H1 (cell line): ENCODE measurements at regions not wholly inside any gene's neighbourhood (a gene's known extent, or its start where the extent isn't known, plus 50 kb on each side); places are given as distances from the start of the nearest gene placed in this dataset.

Experiments used
- CTCF ChIA-PET: fragments of 300-600 bp; sonication (Branson Sonifier 250); formaldehyde crosslinking; loops from one replicate; lab custom pipeline; 2021; ENCODE audit not compliant: partially characterized antibody; lab: Charles Lee
- POLR2A ChIA-PET: fragments of 300-600 bp; sonication (Branson Sonifier 250); formaldehyde crosslinking; loops from one replicate; lab custom pipeline; 2021; ENCODE audit warnings: inconsistent platforms; ENCODE audit not compliant: partially characterized antibody; lab: Charles Lee
- DNase-seq, 2 experiments: peaks; one replicate each; pipeline versions ENCODE4 v3.0.0 to v3.0.0-alpha.2; 2010 to 2022; ENCODE audit warnings: low spot score in 2 of 2, low read depth in 1 of 2, mixed read lengths in 1 of 2
- FAIRE-seq: peaks from 2 replicates; lab custom pipeline; 2011; peaks lifted over from hg19 to GRCh38; lab: Jason Lieb, UNC
- H2AFZ ChIP-seq: 2 replicates; pipeline ENCODE4 v1.8.1; 2012; ENCODE audit warnings: low read length, inconsistent platforms
- H2AK5ac ChIP-seq: 2 replicates; pipeline ENCODE4 v1.6.1; 2013; ENCODE audit warnings: low read depth, low read length
- H2BK120ac ChIP-seq: replicated peaks from 2 replicates; pipeline ENCODE3; 2013; ENCODE audit warnings: low read depth, low read length, inconsistent platforms
- H2BK12ac ChIP-seq: 2 replicates; pipeline ENCODE4 v1.6.1; 2013; ENCODE audit warnings: low read depth, low read length
- H2BK15ac ChIP-seq: 2 replicates; pipeline ENCODE4 v1.6.1; 2013; ENCODE audit warnings: low read length
- H2BK20ac ChIP-seq: 2 replicates; pipeline ENCODE4 v1.6.1; 2013; ENCODE audit warnings: low read length
- H2BK5ac ChIP-seq: 2 replicates; pipeline ENCODE4 v1.6.1; 2013; ENCODE audit warnings: low read depth, low read length
- H3K14ac ChIP-seq: 2 replicates; pipeline ENCODE4 v1.6.1; 2013; ENCODE audit warnings: inconsistent platforms; ENCODE audit not compliant: insufficient read length
- H3K18ac ChIP-seq: 2 replicates; pipeline ENCODE4 v1.6.1; 2013; ENCODE audit warnings: low read length; ENCODE audit errors: extremely low read depth
- H3K23ac ChIP-seq: 2 replicates; pipeline ENCODE4 v1.6.1; 2013; ENCODE audit warnings: inconsistent platforms; ENCODE audit not compliant: insufficient read length
- H3K23me2 ChIP-seq: 2 replicates; pipeline ENCODE4 v1.6.1; 2013; ENCODE audit warnings: low read depth, low read length
- H3K27ac ChIP-seq: 2 replicates; pipeline ENCODE4 v1.6.1; 2011; ENCODE audit warnings: low read depth, low read length, inconsistent platforms
- H3K27me3 ChIP-seq, 4 experiments: replicated peaks in 1 of 4; 1 replicate in 1 of 4; 2 replicates in 3 of 4; pipeline versions ENCODE4 v1.6.1 to v1.8.1; 2011 to 2013; ENCODE audit warnings: low read length in 3 of 4, mild to moderate bottlenecking in 3 of 4, inconsistent platforms in 2 of 4, mixed read lengths in 2 of 4, moderate library complexity in 1 of 4; ENCODE audit not compliant: control insufficient read depth in 3 of 4, insufficient read depth in 3 of 4; ENCODE audit errors: extremely low read depth in 1 of 4
- H3K36me3 ChIP-seq, 4 experiments: 2 replicates each; pipeline versions ENCODE4 v1.6.1 to v1.8.1; 2011 to 2013; ENCODE audit warnings: mild to moderate bottlenecking in 4 of 4, low read length in 3 of 4, moderate library complexity in 2 of 4, control low read depth in 1 of 4, inconsistent platforms in 1 of 4; ENCODE audit not compliant: insufficient read depth in 4 of 4, control insufficient read depth in 2 of 4
- H3K4ac ChIP-seq: replicated peaks from 2 replicates; pipeline ENCODE3; 2013; ENCODE audit warnings: low read length, low read depth, mixed read lengths, inconsistent platforms; ENCODE audit not compliant: insufficient read length
- H3K4me1 ChIP-seq, 4 experiments: replicated peaks in 1 of 4; 1 replicate in 1 of 4; 2 replicates in 3 of 4; pipeline versions ENCODE4 v1.6.1 to v1.8.1; 2011 to 2013; ENCODE audit warnings: low read length in 3 of 4, inconsistent platforms in 2 of 4, mixed read lengths in 1 of 4; ENCODE audit not compliant: insufficient read depth in 4 of 4, control insufficient read depth in 3 of 4
- H3K4me2 ChIP-seq, 2 experiments: 2 replicates each; pipeline versions ENCODE4 v1.6.1 to v1.8.1; 2011 to 2013; ENCODE audit warnings: low read depth in 2 of 2, low read length in 2 of 2, control low read depth in 1 of 2, inconsistent platforms in 1 of 2, mild to moderate bottlenecking in 1 of 2; ENCODE audit not compliant: insufficient read depth in 1 of 2
- H3K4me3 ChIP-seq, 4 experiments: fragments of 200-600, 300-600 bp in 1 of 4; sonication (generic), shearing (Covaris generic), sonication (Bioruptor Twin) in 1 of 4; 2 replicates each; pipeline versions ENCODE4 v1.5.1 to v1.8.1; 2011 to 2016; ENCODE audit warnings: low read length in 4 of 4, low read depth in 3 of 4, control low read depth in 2 of 4, inconsistent platforms in 2 of 4, mild to moderate bottlenecking in 2 of 4, mixed read lengths in 1 of 4, moderate library complexity in 1 of 4; ENCODE audit not compliant: insufficient read depth in 2 of 4; ENCODE audit errors: extremely low read depth in 1 of 4
- H3K56ac ChIP-seq: replicated peaks from 2 replicates; pipeline ENCODE3; 2013; ENCODE audit warnings: low read depth, mild to moderate bottlenecking, mixed read lengths, low read length, inconsistent platforms; ENCODE audit not compliant: insufficient read length
- H3K79me1 ChIP-seq: 2 replicates; pipeline ENCODE4 v1.6.1; 2013; ENCODE audit warnings: low read depth, low read length, control low read depth
- H3K79me2 ChIP-seq, 2 experiments: 2 replicates each; pipeline versions ENCODE4 v1.6.1 to v1.8.1; 2012 to 2013; ENCODE audit warnings: low read length in 2 of 2, mild to moderate bottlenecking in 2 of 2, inconsistent platforms in 1 of 2; ENCODE audit not compliant: insufficient read depth in 2 of 2, control insufficient read depth in 1 of 2
- H3K9ac ChIP-seq, 4 experiments: replicated peaks in 1 of 4; 1 replicate in 1 of 4; 2 replicates in 3 of 4; pipeline versions ENCODE4 v1.6.1 to v1.8.1; 2011 to 2013; ENCODE audit warnings: low read depth in 3 of 4, low read length in 3 of 4, control low read depth in 2 of 4, mild to moderate bottlenecking in 2 of 4, moderate library complexity in 2 of 4, inconsistent platforms in 1 of 4; ENCODE audit errors: extremely low read depth in 1 of 4
- H3K9me3 ChIP-seq, 2 experiments: 2 replicates each; pipeline versions ENCODE4 v1.6.1 to v1.8.1; 2012 to 2013; ENCODE audit warnings: mild to moderate bottlenecking in 2 of 2, moderate library complexity in 2 of 2, control low read depth in 1 of 2, inconsistent platforms in 1 of 2, low read depth in 1 of 2, low read length in 1 of 2, mixed read lengths in 1 of 2; ENCODE audit not compliant: insufficient read depth in 2 of 2
- H4K20me1 ChIP-seq, 2 experiments: replicated peaks in 1 of 2; 2 replicates each; pipeline versions ENCODE3 to v1.8.1; 2011 to 2013; ENCODE audit warnings: inconsistent platforms in 2 of 2, low read length in 2 of 2, mild to moderate bottlenecking in 1 of 2; ENCODE audit not compliant: insufficient read depth in 2 of 2, control insufficient read depth in 1 of 2
- H4K5ac ChIP-seq: 2 replicates; pipeline ENCODE4 v1.6.1; 2013; ENCODE audit warnings: low read length, low read depth, mixed read lengths, inconsistent platforms; ENCODE audit not compliant: insufficient read length
- H4K8ac ChIP-seq: 2 replicates; pipeline ENCODE4 v1.8.0; 2013; ENCODE audit warnings: mild to moderate bottlenecking, moderate library complexity, low read length, inconsistent platforms; ENCODE audit not compliant: insufficient read depth; ENCODE audit errors: extremely low read depth
- H4K91ac ChIP-seq: replicated peaks from 2 replicates; pipeline ENCODE3; 2013; ENCODE audit warnings: low read length, mixed read lengths, inconsistent platforms; ENCODE audit not compliant: insufficient read length
- BCL11A ChIP-seq, 2 experiments: IDR thresholded peaks; one replicate each; pipeline ENCODE4 v1.6.1; 2011; ENCODE audit warnings: low read depth in 2 of 2, low read length in 2 of 2, mild to moderate bottlenecking in 2 of 2
- CBX8 ChIP-seq: fragments of 300-800, 300-1000 bp; sonication (generic); IDR thresholded peaks from 2 replicates; pipeline ENCODE4 v1.7.1; 2016; ENCODE audit warnings: low read depth, low read length, borderline replicate concordance
- CHD1 ChIP-seq: IDR thresholded peaks from 2 replicates; pipeline ENCODE4 v1.6.1; 2012; ENCODE audit warnings: low read depth, low read length, improper control_type of control experiment
- CTBP2 ChIP-seq: IDR thresholded peaks from 2 replicates; pipeline ENCODE4 v1.7.0; 2011; ENCODE audit warnings: borderline replicate concordance, mild to moderate bottlenecking, moderate library complexity, mixed read lengths, low read length; ENCODE audit not compliant: insufficient read depth, insufficient read length
- EGR1 ChIP-seq: IDR thresholded peaks from 2 replicates; pipeline ENCODE4 v1.6.1; 2011; ENCODE audit warnings: low read depth, low read length, borderline replicate concordance
- EP300 ChIP-seq, 2 experiments: IDR thresholded peaks; 1 replicate in 1 of 2; 2 replicates in 1 of 2; pipeline ENCODE4 v1.6.1; 2011 to 2012; ENCODE audit warnings: low read depth in 2 of 2, low read length in 2 of 2, mild to moderate bottlenecking in 2 of 2, borderline replicate concordance in 1 of 2, inconsistent platforms in 1 of 2, moderate library complexity in 1 of 2
- GTF2F1 ChIP-seq: IDR thresholded peaks from 2 replicates; pipeline ENCODE4 v1.6.1; 2012; ENCODE audit warnings: low read depth, low read length, improper control_type of control experiment, borderline replicate concordance
- JUN ChIP-seq: IDR thresholded peaks from 2 replicates; pipeline ENCODE4 v1.6.1; 2011; ENCODE audit warnings: low read depth, mild to moderate bottlenecking, improper control_type of control experiment, low read length
- JUND ChIP-seq: IDR thresholded peaks from 2 replicates; pipeline ENCODE4 v1.6.1; 2011; ENCODE audit warnings: mild to moderate bottlenecking, improper control_type of control experiment, low read length
- RBBP5 ChIP-seq: IDR thresholded peaks from 2 replicates; pipeline ENCODE4 v1.7.1; 2012; ENCODE audit warnings: low read depth, mild to moderate bottlenecking, inconsistent platforms, low read length, moderate library complexity, borderline replicate concordance
- RNF2 ChIP-seq: fragments of 200-900, 300-1000 bp; sonication (generic); IDR thresholded peaks from 2 replicates; pipeline ENCODE4 v1.7.1; 2016; ENCODE audit warnings: borderline replicate concordance, low read depth, mild to moderate bottlenecking, antibody characterized with exemption, low read length; ENCODE audit not compliant: poor library complexity, severe bottlenecking; ENCODE audit errors: missing control alignments
- SP2 ChIP-seq: IDR thresholded peaks from 2 replicates; pipeline ENCODE4 v1.6.1; 2012; ENCODE audit warnings: mild to moderate bottlenecking, low read length, inconsistent platforms
- TAF7 ChIP-seq: optimal IDR thresholded peaks from 2 replicates; pipeline ENCODE3; 2011; ENCODE audit warnings: low read depth, mild to moderate bottlenecking, inconsistent platforms, low read length, moderate library complexity, borderline replicate concordance
- TCF12 ChIP-seq: IDR thresholded peaks from 2 replicates; pipeline ENCODE4 v1.6.1; 2011; ENCODE audit warnings: low read depth, mild to moderate bottlenecking, low read length
- WGBS, 2 experiments: shearing (Covaris generic) in 1 of 2; methylation state at CpG; one replicate each; pipeline versions ENCODE4 v1.1.6 to v1.1.7; 2013 to 2015; ENCODE audit warnings: low lambda C conversion rate in 2 of 2, mixed read lengths in 2 of 2, inconsistent platforms in 1 of 2, low coverage in 1 of 2, missing lambda C conversion rate in 1 of 2; ENCODE audit not compliant: insufficient replicate concordance in 2 of 2, insufficient coverage in 1 of 2, insufficient read length in 1 of 2; ENCODE audit errors: extremely low coverage in 1 of 2, missing lambda C conversion rate in 1 of 2; 5-methylcytosine and 5-hydroxymethylcytosine counted together

DNA sequence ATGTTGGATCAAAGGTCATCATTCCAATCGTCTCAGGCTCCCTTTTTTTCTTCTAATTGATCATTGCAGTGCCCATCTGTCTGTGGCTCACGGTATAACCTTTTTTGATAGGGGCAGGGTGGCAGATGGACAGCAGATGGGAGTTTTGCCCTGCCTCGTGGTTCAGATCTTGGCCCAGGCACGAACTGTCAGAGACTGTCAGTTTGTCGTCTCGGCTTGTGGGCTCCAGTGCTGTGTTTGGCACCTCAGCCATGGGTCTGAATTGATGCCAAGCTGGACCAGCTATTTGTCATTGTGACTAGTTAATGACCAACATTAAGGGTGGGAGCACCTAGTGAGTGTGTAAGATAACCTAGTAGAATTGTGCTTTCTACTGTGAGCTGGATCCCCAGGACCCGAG lies 197.6 kb downstream of the PRL start:
- Histone ChIP-seq H2BK5ac (peak overlapping the region; percentile 28; the same call in 1 of the 2 replicates), H2AFZ (no peak overlapping the region), H3K27ac (no peak overlapping the region), H4K8ac (no peak overlapping the region), H3K79me1 (peaks cover 3% of the 10 kb centered on the region; the same call in 1 of the 2 replicates), H3K18ac (no peak overlapping the region), H3K9me3 (no peaks in the 10 kb centered on the region), H4K91ac (no peak overlapping the region), H3K23ac (no peak overlapping the region), H2BK15ac (no peak overlapping the region), H3K36me3 (no peaks in the 10 kb centered on the region; a peak in 1 of 8 replicates), H3K9ac (no peak overlapping the region), H3K23me2 (no peaks in the 10 kb centered on the region), H3K56ac (no peak overlapping the region), H3K27me3 (no peaks in the 10 kb centered on the region), H3K14ac (no peak overlapping the region), H3K79me2 (no peaks in the 10 kb centered on the region), H3K4ac (no peak overlapping the region), H3K4me3 (no peak overlapping the region), H3K4me1 (no peaks in the 10 kb centered on the region), H3K4me2 (no peak overlapping the region), H2BK20ac (no peak overlapping the region), H2BK12ac (no peak overlapping the region), H4K5ac (no peak overlapping the region), H4K20me1 (no peaks in the 10 kb centered on the region), H2BK120ac (no peak overlapping the region), H2AK5ac (no peak overlapping the region)
- WGBS, 2 experiments = 81% methylated on average over 7 of the region's 7 CpGs; no CpG with 5 or more reads in 1 of the 2 experiments
- ChIA-PET POLR2A (no interaction called here), CTCF (no interaction called here)
- DNase-seq = no peak
- FAIRE-seq = no peak
- TF ChIP-seq RNF2 (no peak), GTF2F1 (no peak), CBX8 (no peak), EP300 (IDR thresholded peaks at IDR 0.05; ENCODE audit: borderline replicate concordance in 1 of 2, low read depth in 2 of 2, low read length in 2 of 2) (no peak), EGR1 (no peak), CTBP2 (no peak), JUN (no peak), TAF7 (no peak), JUND (no peak), BCL11A (IDR thresholded peaks at IDR 0.05; ENCODE audit: low read depth in 2 of 2, low read length in 2 of 2) (no peak), RBBP5 (no peak), SP2 (no peak), TCF12 (no peak), CHD1 (no peak)
